SH-SY5Y (cell line): ENCODE measurements at regions not wholly inside any gene's neighbourhood (a gene's known extent, or its start where the extent isn't known, plus 50 kb on each side); places are given as distances from the start of the nearest gene placed in this dataset.

Source experiments
- GATA2 ChIP-seq: IDR thresholded peaks from 2 replicates; pipeline ENCODE4 v1.6.1; 2011; ENCODE audit warnings: mild to moderate bottlenecking, low read depth, low read length
- GATA3 ChIP-seq: IDR thresholded peaks from 2 replicates; pipeline ENCODE4 v1.6.1; 2011; ENCODE audit warnings: low read depth, mild to moderate bottlenecking, low read length, moderate library complexity

- no peak for TF ChIP-seq GATA3
- no peak for TF ChIP-seq GATA2
Measured at GRCh38 chr3:30193625-30194044, 412.8 kb upstream of the TGFBR2 start.
